Sigmoid colon (tissue), 4 donors: ENCODE measurements at regions not wholly inside any gene's neighbourhood (a gene's known extent, or its start where the extent isn't known, plus 50 kb on each side); places are given as distances from the start of the nearest gene placed in this dataset.

Experiments used
- EP300 ChIP-seq, 4 donors: sonication (generic); formaldehyde crosslinking; IDR thresholded peaks; one replicate each; pipeline ENCODE4 v1.6.1; 2017; ENCODE audit warnings: antibody characterized with exemption in 4 of 4
- POLR2A ChIP-seq, 2 donors: fragments of 450-650 bp; IDR thresholded peaks; one replicate each; pipeline ENCODE4 v1.6.1; 2016; ENCODE audit warnings: antibody characterized with exemption in 2 of 2, mild to moderate bottlenecking in 2 of 2, moderate library complexity in 2 of 2
- POLR2AphosphoS5 ChIP-seq, 4 donors: sonication (generic); formaldehyde crosslinking; IDR thresholded peaks; one replicate each; pipeline ENCODE4 v1.6.1; 2017; ENCODE audit warnings: antibody characterized with exemption in 4 of 4
- TF ChIP-seq, protein P1 (sequence below), 4 experiments: fragments of 450-650 bp in 3 of 4; fragments of 200-600 bp in 1 of 4; IDR thresholded peaks; one replicate each; pipeline ENCODE4 v1.5.1; 2016 to 2019; ENCODE audit warnings: antibody characterized with exemption in 4 of 4, mild to moderate bottlenecking in 3 of 4, moderate library complexity in 2 of 4

DNA sequence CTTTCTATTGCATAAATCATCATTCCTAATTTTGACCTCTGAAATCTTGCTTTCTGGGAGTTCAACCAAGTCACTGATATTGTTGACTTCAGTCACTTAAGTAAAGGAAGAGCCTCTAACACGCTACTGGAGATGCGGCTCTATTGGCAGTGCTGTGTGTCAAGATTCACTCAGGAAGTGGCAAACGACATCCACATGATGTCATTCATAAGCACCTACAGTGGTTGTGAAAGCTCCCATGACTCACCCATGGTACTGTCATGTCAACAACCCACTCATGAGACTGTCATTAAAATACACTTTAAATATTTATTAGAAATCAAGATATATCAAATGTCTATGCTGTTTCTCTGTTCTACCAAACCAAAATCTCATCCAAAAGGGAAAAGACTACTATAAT lies 52.5 kb upstream of the LHFPL3 start:
- TF ChIP-seq, protein P1, sequence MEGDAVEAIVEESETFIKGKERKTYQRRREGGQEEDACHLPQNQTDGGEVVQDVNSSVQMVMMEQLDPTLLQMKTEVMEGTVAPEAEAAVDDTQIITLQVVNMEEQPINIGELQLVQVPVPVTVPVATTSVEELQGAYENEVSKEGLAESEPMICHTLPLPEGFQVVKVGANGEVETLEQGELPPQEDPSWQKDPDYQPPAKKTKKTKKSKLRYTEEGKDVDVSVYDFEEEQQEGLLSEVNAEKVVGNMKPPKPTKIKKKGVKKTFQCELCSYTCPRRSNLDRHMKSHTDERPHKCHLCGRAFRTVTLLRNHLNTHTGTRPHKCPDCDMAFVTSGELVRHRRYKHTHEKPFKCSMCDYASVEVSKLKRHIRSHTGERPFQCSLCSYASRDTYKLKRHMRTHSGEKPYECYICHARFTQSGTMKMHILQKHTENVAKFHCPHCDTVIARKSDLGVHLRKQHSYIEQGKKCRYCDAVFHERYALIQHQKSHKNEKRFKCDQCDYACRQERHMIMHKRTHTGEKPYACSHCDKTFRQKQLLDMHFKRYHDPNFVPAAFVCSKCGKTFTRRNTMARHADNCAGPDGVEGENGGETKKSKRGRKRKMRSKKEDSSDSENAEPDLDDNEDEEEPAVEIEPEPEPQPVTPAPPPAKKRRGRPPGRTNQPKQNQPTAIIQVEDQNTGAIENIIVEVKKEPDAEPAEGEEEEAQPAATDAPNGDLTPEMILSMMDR (IDR thresholded peaks at IDR 0.05): no peak
- TF ChIP-seq POLR2AphosphoS5 (IDR thresholded peaks at IDR 0.05) (no peak), POLR2A (IDR thresholded peaks at IDR 0.05) (no peak), EP300 (IDR thresholded peaks at IDR 0.05) (no peak)
